Bronchial epithelial cell (primary cell): ENCODE measurements at regions not wholly inside any gene's neighbourhood (a gene's known extent, or its start where the extent isn't known, plus 50 kb on each side); places are given as distances from the start of the nearest gene placed in this dataset.
A peak's percentile ranks its signal among the peaks of the same experiment; 100 is the strongest.
"Not testable (repeated sequence)": the region's sequence is repeated elsewhere in the genome, so short reads cannot be mapped to it uniquely, and the experiment has no call there.

Experiments used
- DNase-seq: peaks from one replicate; pipeline ENCODE4 v3.0.0-alpha.2; 2010; ENCODE audit warnings: low read depth
- FAIRE-seq: peaks from 2 replicates; lab custom pipeline; 2011; peaks lifted over from hg19 to GRCh38; lab: Jason Lieb, UNC
- H3K27me3 ChIP-seq: 2 replicates; pipeline ENCODE4 v1.5.1; 2011; ENCODE audit warnings: low read length; ENCODE audit not compliant: control insufficient read depth, insufficient read depth
- H3K36me3 ChIP-seq: 2 replicates; pipeline ENCODE4 v1.5.1; 2011; ENCODE audit warnings: low read length; ENCODE audit not compliant: control insufficient read depth, insufficient read depth
- H3K4me3 ChIP-seq: 2 replicates; pipeline ENCODE4 v1.5.1; 2011; ENCODE audit warnings: mild to moderate bottlenecking, low read depth, low read length, control low read depth
- TF ChIP-seq, protein P1 (sequence below): IDR thresholded peaks from 2 replicates; pipeline ENCODE4 v1.5.1; 2011; ENCODE audit warnings: mild to moderate bottlenecking, moderate library complexity, low read length, control low read depth, inconsistent platforms; ENCODE audit not compliant: insufficient read depth, severe bottlenecking

DNA sequence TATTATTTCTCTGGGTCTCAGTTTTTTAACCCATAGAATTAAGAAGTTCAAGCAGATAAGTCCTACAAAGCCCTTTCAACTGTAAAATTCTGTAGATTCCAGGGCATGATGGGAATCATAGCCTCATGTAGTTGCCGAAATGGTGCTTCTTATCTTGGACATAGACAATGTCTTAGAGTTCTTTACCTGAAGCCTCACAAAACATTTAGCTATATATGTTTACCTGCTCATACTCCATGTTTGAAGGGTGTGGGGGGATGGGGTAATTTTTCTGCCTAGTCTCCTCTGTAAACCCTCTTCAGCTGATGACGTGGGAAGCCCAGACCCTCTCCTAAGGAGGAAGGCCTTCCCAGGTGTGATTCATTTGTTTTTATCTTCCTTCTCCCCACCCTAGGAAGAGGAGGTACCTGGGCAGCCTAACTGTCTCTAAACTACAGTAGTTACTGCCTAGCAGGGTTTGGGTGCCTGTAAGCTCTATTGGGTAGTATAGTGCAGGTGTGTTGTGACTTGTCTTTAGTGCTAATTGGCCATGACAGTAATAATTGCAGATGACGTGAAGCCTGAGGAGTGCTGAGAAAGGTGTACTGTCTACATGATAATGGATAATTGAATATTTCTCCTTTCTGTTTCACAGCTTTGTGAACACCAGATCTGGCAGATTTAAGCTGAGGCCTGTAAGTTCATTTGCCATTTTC, 230.8 kb downstream of the TFAP2B start:
- DNase-seq = peak; percentile 10
- Histone ChIP-seq H3K36me3 (no peaks in the 10 kb centered on the region), H3K4me3 (no peak overlapping the region), H3K27me3 (no peaks in the 10 kb centered on the region)
- FAIRE-seq = no peak
- TF ChIP-seq, protein P1, sequence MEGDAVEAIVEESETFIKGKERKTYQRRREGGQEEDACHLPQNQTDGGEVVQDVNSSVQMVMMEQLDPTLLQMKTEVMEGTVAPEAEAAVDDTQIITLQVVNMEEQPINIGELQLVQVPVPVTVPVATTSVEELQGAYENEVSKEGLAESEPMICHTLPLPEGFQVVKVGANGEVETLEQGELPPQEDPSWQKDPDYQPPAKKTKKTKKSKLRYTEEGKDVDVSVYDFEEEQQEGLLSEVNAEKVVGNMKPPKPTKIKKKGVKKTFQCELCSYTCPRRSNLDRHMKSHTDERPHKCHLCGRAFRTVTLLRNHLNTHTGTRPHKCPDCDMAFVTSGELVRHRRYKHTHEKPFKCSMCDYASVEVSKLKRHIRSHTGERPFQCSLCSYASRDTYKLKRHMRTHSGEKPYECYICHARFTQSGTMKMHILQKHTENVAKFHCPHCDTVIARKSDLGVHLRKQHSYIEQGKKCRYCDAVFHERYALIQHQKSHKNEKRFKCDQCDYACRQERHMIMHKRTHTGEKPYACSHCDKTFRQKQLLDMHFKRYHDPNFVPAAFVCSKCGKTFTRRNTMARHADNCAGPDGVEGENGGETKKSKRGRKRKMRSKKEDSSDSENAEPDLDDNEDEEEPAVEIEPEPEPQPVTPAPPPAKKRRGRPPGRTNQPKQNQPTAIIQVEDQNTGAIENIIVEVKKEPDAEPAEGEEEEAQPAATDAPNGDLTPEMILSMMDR = no peak

DNA sequence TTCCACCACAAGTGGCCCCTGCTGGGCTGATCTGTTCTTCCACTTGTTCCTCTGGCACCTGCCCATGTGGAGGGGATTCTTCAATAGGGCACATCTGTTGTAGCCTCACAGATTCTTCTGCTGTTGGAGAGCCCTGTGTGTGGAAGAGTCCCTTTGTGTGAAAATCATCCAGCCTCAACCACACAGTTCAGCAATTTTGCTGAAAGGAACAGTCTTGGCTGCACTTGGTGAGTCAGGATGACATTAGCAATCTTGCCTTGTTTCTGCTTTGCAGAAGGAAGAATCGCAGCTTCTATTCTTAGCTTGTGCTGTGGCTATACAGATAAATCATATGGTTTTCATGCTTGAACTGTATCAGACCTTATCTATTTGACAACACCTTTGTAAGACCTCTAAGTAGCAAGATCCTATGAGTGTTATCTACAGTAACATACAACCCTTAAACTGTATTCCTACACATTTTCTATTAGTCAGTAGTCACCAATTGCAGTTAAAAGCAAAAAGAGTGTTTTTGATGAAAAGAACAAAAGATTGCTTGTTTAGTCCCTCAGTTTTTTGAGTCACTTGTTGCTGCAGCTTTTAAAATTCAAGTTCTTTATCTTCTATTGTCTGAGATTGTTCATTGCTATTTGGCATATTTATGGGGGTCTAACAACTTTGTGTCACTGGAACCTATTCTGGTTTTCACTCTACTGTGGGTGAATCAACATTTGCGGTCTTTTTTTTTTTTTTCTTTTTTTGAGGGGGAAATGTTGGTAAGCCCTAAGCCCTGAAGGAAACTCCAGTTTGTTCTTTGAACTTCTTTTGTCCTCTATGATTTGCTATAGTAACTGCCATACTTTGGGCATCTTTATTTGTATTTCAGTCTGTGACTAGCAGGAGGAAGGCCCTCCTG, 231.6 kb downstream of the TFAP2B start:
- no peak overlapping the region for H3K4me3 ChIP-seq
- TF ChIP-seq, protein P1 = no peak
- DNase-seq = peak; percentile 71
- H3K27me3 ChIP-seq = no peaks in the 10 kb centered on the region
- FAIRE-seq = peak; percentile 32
- no peaks in the 10 kb centered on the region for H3K36me3 ChIP-seq

DNA sequence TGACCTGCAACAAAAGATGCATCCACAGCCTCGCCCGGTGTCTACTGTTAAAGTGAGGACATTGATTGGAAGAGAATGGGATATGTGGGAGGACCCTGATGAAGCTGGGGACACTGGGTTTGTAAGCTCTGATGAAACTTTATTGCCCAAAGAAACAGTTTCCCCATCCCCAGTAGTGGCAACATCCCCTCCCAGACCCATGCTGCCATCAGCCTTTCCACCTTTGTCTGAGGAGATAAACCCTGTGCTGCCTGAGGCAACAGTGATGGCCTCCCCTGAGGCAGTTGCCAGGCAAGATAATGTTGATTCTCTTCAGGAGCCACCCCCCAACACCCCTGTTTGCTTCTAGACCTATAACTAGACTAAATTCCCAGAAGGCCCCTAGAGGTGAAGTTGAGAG, 234.0 kb downstream of the TFAP2B start:
- H3K4me3 ChIP-seq, DNase-seq, FAIRE-seq, H3K36me3 ChIP-seq, H3K27me3 ChIP-seq: not testable (repeated sequence)

DNA sequence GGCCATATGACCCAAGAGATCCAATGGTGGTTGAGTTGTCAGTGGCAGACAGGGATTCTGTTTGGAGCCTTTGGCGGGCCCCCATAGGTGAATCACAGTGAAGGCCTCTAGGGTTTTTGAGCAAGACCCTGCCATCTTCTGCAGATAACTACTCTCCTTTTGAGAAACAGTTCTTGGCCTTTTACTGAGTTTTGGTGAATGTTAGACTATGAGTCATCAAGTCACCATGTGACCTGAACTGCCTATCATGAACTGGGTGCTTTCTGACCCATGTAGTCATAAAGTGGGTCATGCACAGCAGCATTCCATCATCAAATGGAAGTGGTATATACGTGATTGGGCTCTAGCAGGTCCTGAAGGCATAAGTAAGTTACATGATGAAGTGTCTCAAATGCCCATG, 236.6 kb downstream of the TFAP2B start:
- H3K36me3 ChIP-seq, H3K4me3 ChIP-seq, H3K27me3 ChIP-seq, DNase-seq, FAIRE-seq: not testable (repeated sequence)

DNA sequence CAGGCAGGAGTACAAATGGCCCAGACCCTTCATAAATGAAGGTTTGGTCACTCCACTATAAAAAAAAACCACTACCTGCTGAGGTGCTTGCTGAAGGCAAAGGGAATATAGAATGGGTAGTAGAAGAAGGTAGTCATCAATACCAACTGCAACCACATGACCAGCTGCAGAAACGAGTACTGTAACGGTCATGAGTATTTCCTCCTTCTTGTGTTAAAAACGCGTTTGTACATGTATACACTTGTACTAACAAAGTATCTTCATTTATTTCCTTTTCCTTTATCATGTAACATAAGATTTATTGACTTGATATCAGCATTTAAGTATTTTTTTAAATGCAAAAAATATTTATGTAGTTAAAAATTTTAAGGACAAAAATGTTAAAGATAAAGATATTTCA, 238.6 kb downstream of the TFAP2B start:
- Histone ChIP-seq H3K27me3 (no peaks in the 10 kb centered on the region), H3K4me3 (no peak overlapping the region), H3K36me3 (no peaks in the 10 kb centered on the region)
- TF ChIP-seq, protein P1 = no peak
- FAIRE-seq (no peak), DNase-seq (peak; percentile 81)

DNA sequence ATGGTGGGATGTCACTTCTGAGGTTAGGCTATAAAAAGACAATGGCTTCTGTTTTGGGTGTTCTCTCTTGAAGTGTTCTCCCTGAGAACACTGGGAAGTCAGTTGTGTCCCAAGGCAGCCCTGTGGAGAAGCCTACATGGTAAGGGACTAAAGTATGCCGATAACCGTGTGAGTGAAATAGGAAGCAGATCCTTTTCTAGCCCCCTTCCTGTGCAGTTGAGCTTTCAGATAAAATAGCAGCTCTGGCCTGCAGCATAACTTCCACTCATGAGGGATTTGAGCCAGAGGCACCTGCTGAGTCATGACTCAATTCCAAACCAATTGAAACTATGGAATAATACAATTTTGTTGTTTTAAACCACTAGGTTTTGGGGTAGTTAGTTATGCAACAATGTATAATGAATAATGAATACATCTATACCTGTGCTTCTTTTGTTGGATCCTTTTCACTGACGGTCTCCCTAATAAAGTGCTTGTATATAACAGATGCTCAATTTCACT, 241.6 kb downstream of the TFAP2B start:
- TF ChIP-seq, protein P1 = no peak
- DNase-seq (no peak), FAIRE-seq (no peak)
- Histone ChIP-seq H3K36me3 (no peaks in the 10 kb centered on the region), H3K4me3 (no peak overlapping the region), H3K27me3 (no peaks in the 10 kb centered on the region)
